Type B pancreatic cell (in vitro differentiated cells): ENCODE measurements at regions not wholly inside any gene's neighbourhood (a gene's known extent, or its start where the extent isn't known, plus 50 kb on each side); places are given as distances from the start of the nearest gene placed in this dataset.
A peak's percentile ranks its signal among the peaks of the same experiment; 100 is the strongest.

ENCODE experiments used
- DNase-seq: peaks from one replicate; pipeline ENCODE4 v3.0.0; 2021; ENCODE audit warnings: mixed read lengths; ENCODE audit not compliant: unreplicated experiment; ENCODE audit errors: extremely low spot score
- H3K27ac Mint-ChIP-seq: 2 replicates; pipeline ENCODE4 v1.8.0; 2021; ENCODE audit warnings: mild to moderate bottlenecking, mixed read lengths
- H3K27me3 Mint-ChIP-seq: 2 replicates; pipeline ENCODE4 v1.8.0; 2021; ENCODE audit warnings: mixed read lengths
- H3K36me3 Mint-ChIP-seq: 2 replicates; pipeline ENCODE4 v1.8.0; 2021; ENCODE audit warnings: mixed read lengths
- H3K4me1 Mint-ChIP-seq: one replicate; pipeline ENCODE4 v1.8.0; 2021; ENCODE audit warnings: mixed read lengths; ENCODE audit not compliant: unreplicated experiment
- H3K4me3 Mint-ChIP-seq: 2 replicates; pipeline ENCODE4 v1.8.0; 2021; ENCODE audit warnings: mild to moderate bottlenecking, mixed read lengths
- H3K9me3 Mint-ChIP-seq: 2 replicates; pipeline ENCODE4 v1.8.0; 2021; ENCODE audit warnings: mixed read lengths
- TF ChIP-seq, protein P1 (sequence below): fragments of 200-600 bp; sonication (generic); conservative IDR thresholded peaks from 2 replicates; pipeline ENCODE4 v1.5.0; 2021; ENCODE audit warnings: antibody characterized with exemption, mild to moderate bottlenecking

DNA sequence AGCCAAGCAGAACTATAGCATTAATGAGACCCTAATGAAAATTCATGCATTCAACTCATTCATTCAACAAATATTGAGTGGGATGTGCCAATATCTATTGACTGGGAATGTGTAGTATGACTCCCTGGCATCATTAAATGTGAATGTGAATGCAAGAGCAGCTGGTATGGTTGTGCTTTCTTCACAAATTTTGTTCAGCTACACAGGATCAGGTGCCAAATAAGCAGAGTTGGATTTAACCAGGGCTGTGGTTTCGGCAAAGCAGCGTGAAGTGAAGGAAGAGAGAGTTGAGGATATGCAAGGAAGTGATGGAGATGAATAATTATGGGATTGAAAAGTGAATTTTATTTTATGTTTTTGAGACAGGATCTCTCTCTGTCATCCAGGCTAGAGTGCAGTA, 87.1 kb upstream of the HNF1B start:
- Mint-ChIP-seq H3K27ac (no peak overlapping the region), H3K4me3 (no peak overlapping the region), H3K36me3 (no peaks in the 10 kb centered on the region), H3K9me3 (no peaks in the 10 kb centered on the region), H3K27me3 (peaks cover 30% of the 10 kb centered on the region), H3K4me1 (peaks cover 23% of the 10 kb centered on the region)
- TF ChIP-seq, protein P1, sequence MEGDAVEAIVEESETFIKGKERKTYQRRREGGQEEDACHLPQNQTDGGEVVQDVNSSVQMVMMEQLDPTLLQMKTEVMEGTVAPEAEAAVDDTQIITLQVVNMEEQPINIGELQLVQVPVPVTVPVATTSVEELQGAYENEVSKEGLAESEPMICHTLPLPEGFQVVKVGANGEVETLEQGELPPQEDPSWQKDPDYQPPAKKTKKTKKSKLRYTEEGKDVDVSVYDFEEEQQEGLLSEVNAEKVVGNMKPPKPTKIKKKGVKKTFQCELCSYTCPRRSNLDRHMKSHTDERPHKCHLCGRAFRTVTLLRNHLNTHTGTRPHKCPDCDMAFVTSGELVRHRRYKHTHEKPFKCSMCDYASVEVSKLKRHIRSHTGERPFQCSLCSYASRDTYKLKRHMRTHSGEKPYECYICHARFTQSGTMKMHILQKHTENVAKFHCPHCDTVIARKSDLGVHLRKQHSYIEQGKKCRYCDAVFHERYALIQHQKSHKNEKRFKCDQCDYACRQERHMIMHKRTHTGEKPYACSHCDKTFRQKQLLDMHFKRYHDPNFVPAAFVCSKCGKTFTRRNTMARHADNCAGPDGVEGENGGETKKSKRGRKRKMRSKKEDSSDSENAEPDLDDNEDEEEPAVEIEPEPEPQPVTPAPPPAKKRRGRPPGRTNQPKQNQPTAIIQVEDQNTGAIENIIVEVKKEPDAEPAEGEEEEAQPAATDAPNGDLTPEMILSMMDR: no peak
- no peak for DNase-seq

DNA sequence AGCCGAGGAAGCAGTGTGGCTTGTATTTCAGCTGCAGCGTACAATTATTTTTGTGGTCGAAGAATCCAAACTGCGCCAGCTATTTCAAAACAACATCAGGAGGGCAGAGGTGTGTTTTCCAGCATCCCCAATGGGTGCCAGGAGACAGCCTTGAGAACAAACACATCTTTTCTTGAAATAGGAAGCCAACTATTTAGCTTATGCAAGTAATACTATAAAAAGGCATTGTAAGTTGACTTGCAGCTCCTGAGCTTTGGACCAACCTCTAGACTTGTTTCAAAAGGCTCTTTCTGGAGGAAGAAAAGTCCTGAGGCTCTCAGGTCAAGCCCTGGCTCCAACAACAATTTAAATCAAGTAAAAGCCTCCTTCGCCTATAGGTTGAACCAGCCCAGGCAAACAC, 86.6 kb upstream of the HNF1B start:
- Mint-ChIP-seq H3K27me3 (peaks cover 26% of the 10 kb centered on the region), H3K27ac (no peak overlapping the region), H3K36me3 (no peaks in the 10 kb centered on the region), H3K4me1 (peaks cover 23% of the 10 kb centered on the region), H3K9me3 (no peaks in the 10 kb centered on the region), H3K4me3 (no peak overlapping the region)
- TF ChIP-seq, protein P1: no peak
- no peak for DNase-seq

DNA sequence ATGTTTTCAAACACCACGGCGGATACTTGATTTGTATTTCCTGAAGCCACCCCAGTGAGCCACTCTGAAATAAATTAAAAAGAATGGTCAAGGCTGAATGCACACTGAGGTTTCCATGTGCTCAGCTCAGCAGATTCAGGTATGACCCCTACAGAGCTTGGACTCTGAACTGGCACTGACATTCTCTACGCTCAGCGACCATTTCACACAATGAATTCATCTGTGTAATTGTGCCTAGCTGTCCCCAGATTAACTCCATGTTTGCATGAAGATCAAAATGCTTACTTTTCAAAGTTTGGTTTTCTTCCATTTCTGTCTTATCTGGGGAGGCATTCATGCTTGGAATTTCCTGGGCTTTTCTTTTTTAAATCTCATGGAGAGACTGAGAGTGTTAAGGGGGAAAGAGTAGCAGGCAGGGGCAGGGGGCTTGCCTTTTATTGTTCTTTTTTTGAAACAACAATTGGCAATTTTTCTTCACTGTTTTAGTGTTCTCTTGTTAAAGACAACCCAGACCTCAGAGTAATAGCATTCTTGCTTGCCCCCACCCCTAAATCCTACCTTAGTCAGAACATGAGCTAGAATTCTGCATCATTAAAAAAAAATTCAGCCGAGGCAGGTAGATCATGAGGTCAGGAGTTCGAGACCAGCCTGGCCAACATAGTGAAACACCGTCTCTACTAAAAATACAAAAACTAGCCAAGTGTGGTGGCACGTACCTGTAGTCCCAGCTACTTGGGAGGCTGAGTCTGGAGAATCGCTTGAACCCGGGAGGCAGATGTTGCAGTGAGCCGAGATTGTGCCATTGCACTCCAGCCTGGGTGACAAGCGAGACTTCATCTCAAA, 85.5 kb upstream of the HNF1B start:
- H3K36me3 Mint-ChIP-seq: no peaks in the 10 kb centered on the region
- TF ChIP-seq, protein P1: no peak
- H3K4me3 Mint-ChIP-seq: no peak overlapping the region
- peaks cover 23% of the 10 kb centered on the region for H3K4me1 Mint-ChIP-seq
- peaks cover 18% of the 10 kb centered on the region for H3K27me3 Mint-ChIP-seq
- no peaks in the 10 kb centered on the region for H3K9me3 Mint-ChIP-seq
- no peak overlapping the region for H3K27ac Mint-ChIP-seq
- DNase-seq: no peak

DNA sequence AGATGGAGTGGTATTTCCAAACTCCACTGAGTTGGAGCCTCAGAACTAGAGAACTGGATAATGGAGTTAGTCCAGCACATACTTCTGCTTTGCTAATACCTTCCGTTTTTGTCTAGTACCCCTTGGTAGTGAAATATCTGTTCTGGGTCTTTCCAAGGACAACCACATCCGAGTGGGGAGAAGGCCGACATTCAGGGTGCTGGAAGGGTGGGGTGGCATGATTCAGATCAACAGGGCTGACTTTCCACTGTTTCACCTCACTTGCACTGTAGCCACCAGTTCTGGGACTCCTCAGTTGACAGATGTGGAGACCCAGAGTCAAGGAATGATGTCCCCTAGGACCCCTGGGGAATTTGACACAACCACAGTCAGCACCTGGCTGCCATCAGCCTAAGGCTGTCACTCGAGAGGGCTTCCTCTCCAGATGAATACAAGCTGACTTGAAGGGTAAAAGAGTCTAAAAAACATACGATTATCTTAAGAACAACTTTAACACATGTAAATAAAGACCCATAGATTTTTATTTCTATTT, 84.8 kb upstream of the HNF1B start:
- Mint-ChIP-seq H3K27ac (no peak overlapping the region), H3K27me3 (peaks cover 14% of the 10 kb centered on the region), H3K36me3 (no peaks in the 10 kb centered on the region)

DNA sequence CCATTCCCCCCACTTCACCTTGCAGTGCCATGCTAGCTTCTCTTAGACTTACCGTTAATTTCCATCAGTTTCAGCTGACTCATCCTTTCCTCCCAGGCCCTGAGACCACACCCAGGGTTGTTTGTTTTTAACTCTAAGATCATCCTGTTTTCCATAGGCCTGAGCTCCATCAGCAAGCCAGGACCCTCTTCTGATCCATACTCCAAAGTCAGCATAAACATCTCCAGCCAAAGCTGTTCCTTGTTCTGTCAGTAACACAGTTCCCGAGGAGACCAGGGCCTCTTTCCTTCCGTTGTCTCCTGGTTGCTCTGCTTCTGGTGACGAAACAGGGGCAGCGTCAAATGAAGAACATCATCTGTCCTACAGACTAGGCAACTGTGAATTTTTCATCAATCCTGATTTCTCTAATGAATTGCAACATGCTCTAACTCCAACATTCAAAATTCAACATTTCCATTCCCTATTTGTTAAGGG, 83.8 kb upstream of the HNF1B start:
- DNase-seq: no peak
- TF ChIP-seq, protein P1: no peak
- Mint-ChIP-seq H3K36me3 (no peaks in the 10 kb centered on the region), H3K4me1 (peaks cover 27% of the 10 kb centered on the region), H3K27ac (peak overlapping the region; percentile 47), H3K9me3 (no peaks in the 10 kb centered on the region), H3K27me3 (peaks cover 14% of the 10 kb centered on the region), H3K4me3 (no peak overlapping the region)

More for the DNA sequence above, 84.8 kb upstream of the HNF1B start:
- no peaks in the 10 kb centered on the region for H3K9me3 Mint-ChIP-seq
- TF ChIP-seq, protein P1: no peak
- DNase-seq: no peak
- H3K4me3 Mint-ChIP-seq: no peak overlapping the region
- peaks cover 27% of the 10 kb centered on the region for H3K4me1 Mint-ChIP-seq
